Caco-2 (cell line): ENCODE measurements at regions not wholly inside any gene's neighbourhood (a gene's known extent, or its start where the extent isn't known, plus 50 kb on each side); places are given as distances from the start of the nearest gene placed in this dataset.

Experiments
- BruUV-seq: library from RNA; stranded (reverse); fragments of 400-500 nt; replicated peaks from 2 replicates; lab custom pipeline; 2021; lab: Mats Ljungman, UMichigan
- CTCF ChIA-PET: fragments of 300-600 bp; sonication (Branson Sonifier 250); formaldehyde crosslinking; loops from one replicate; lab custom pipeline; 2022; ENCODE audit warnings: antibody characterized with exemption; lab: Charles Lee
- POLR2A ChIA-PET: fragments of 300-600 bp; sonication (Branson Sonifier 250); formaldehyde crosslinking; loops from one replicate; lab custom pipeline; 2022; ENCODE audit warnings: antibody characterized with exemption; lab: Charles Lee
- DNase-seq, 2 experiments: peaks; one replicate each; pipeline versions ENCODE4 v3.0.0 to v3.0.0-alpha.2; 2020 to 2022
- H3K27me3 ChIP-seq: replicated peaks from 2 replicates; pipeline ENCODE4 v1.6.0; 2011; ENCODE audit warnings: low read length; ENCODE audit not compliant: control insufficient read depth, insufficient read depth
- H3K36me3 ChIP-seq: 2 replicates; pipeline ENCODE4 v1.5.1; 2011; ENCODE audit warnings: low read length; ENCODE audit not compliant: control insufficient read depth, insufficient read depth
- H3K4me1 ChIP-seq: fragments of 250-450 bp; sonication (Bioruptor Pico); 2 replicates; pipeline ENCODE4 v1.5.1; 2020; ENCODE audit warnings: mild to moderate bottlenecking
- H3K4me3 ChIP-seq: 2 replicates; pipeline ENCODE4 v1.5.1; 2011; ENCODE audit warnings: low read depth, mild to moderate bottlenecking, control low read depth, low read length
- H3K9me3 ChIP-seq: fragments of 250-450 bp; sonication (Bioruptor Pico); 2 replicates; pipeline ENCODE4 v1.5.1; 2020; ENCODE audit warnings: mild to moderate bottlenecking, moderate library complexity
- H3K27ac Mint-ChIP-seq: one replicate; pipeline ENCODE4 v1.8.0; 2022; ENCODE audit warnings: mixed read lengths; ENCODE audit not compliant: unreplicated experiment
- H3K27me3 Mint-ChIP-seq: one replicate; pipeline ENCODE4 v1.8.0; 2022; ENCODE audit warnings: mixed read lengths; ENCODE audit not compliant: insufficient read depth, unreplicated experiment
- H3K36me3 Mint-ChIP-seq: one replicate; pipeline ENCODE4 v1.8.0; 2022; ENCODE audit warnings: mild to moderate bottlenecking, mixed read lengths; ENCODE audit not compliant: insufficient read depth, unreplicated experiment
- H3K4me1 Mint-ChIP-seq: one replicate; pipeline ENCODE4 v1.8.0; 2022; ENCODE audit warnings: low read depth, mixed read lengths; ENCODE audit not compliant: unreplicated experiment
- H3K4me3 Mint-ChIP-seq: one replicate; pipeline ENCODE4 v1.8.0; 2022; ENCODE audit warnings: mild to moderate bottlenecking, moderate library complexity, mixed read lengths; ENCODE audit not compliant: unreplicated experiment
- H3K9me3 Mint-ChIP-seq: one replicate; pipeline ENCODE4 v1.8.0; 2022; ENCODE audit warnings: mixed read lengths; ENCODE audit not compliant: unreplicated experiment
- CTCF ChIP-seq, 2 experiments: fragments of 200-600 bp in 1 of 2; IDR thresholded peaks; 1 replicate in 1 of 2; 2 replicates in 1 of 2; pipeline versions ENCODE4 v1.5.1 to v1.8.0; 2011 to 2022; ENCODE audit warnings: antibody characterized with exemption in 1 of 2, control low read depth in 1 of 2, inconsistent platforms in 1 of 2, low read depth in 1 of 2, low read length in 1 of 2, mild to moderate bottlenecking in 1 of 2, moderate library complexity in 1 of 2; ENCODE audit not compliant: insufficient read depth in 1 of 2, severe bottlenecking in 1 of 2, unreplicated experiment in 1 of 2
- intact Hi-C: fragments of 100-400 bp; cut with micrococcal nuclease; formaldehyde crosslinking; loops from one replicate; pipeline ENCODE4 v1.10.0; 2022; ENCODE audit not compliant: unreplicated experiment

- no peaks in the 10 kb centered on the region for H3K36me3 Mint-ChIP-seq
- BruUV-seq = no TSS peak
- no peak overlapping the region for H3K27ac Mint-ChIP-seq
- POLR2A ChIA-PET = no interaction called here
- H3K27me3 Mint-ChIP-seq = no peaks in the 10 kb centered on the region
- no peaks in the 10 kb centered on the region for H3K36me3 ChIP-seq
- no peaks in the 10 kb centered on the region for H3K4me1 ChIP-seq
- H3K9me3 Mint-ChIP-seq = no peaks in the 10 kb centered on the region
- peaks cover 13% of the 10 kb centered on the region for H3K4me1 Mint-ChIP-seq
- no peaks in the 10 kb centered on the region for H3K27me3 ChIP-seq
- intact Hi-C loops = no loop called here
- TF ChIP-seq CTCF (IDR thresholded peaks at IDR 0.05; ENCODE audit: insufficient read depth in 1 of 2, low read depth in 1 of 2, low read length in 1 of 2, severe bottlenecking in 1 of 2, unreplicated experiment in 1 of 2) = no peak
- no peak overlapping the region for H3K4me3 Mint-ChIP-seq
- CTCF ChIA-PET = no interaction called here
- H3K4me3 ChIP-seq = no peak overlapping the region
- no peak for DNase-seq
- no peaks in the 10 kb centered on the region for H3K9me3 ChIP-seq
Measured at GRCh38 chr1:203934651-203935050, 73.3 kb downstream of the SNRPE start.

- no peaks in the 10 kb centered on the region for H3K4me1 ChIP-seq
- Mint-ChIP-seq H3K9me3 (no peaks in the 10 kb centered on the region), H3K4me3 (no peak overlapping the region), H3K4me1 (peaks cover 7% of the 10 kb centered on the region), H3K27me3 (no peaks in the 10 kb centered on the region), H3K27ac (no peak overlapping the region), H3K36me3 (no peaks in the 10 kb centered on the region)
- no peak for DNase-seq
- no TSS peak for BruUV-seq
- CTCF ChIA-PET = no interaction called here
- no peak for TF ChIP-seq CTCF (IDR thresholded peaks at IDR 0.05; ENCODE audit: insufficient read depth in 1 of 2, low read depth in 1 of 2, low read length in 1 of 2, severe bottlenecking in 1 of 2, unreplicated experiment in 1 of 2)
- intact Hi-C loops = no loop called here
- POLR2A ChIA-PET = no interaction called here
- no peak overlapping the region for H3K4me3 ChIP-seq
- no peaks in the 10 kb centered on the region for H3K36me3 ChIP-seq
- H3K9me3 ChIP-seq = no peaks in the 10 kb centered on the region
- H3K27me3 ChIP-seq = no peaks in the 10 kb centered on the region
Measured at GRCh38 chr1:203935321-203935720, 73.9 kb downstream of the SNRPE start.

- POLR2A ChIA-PET = no interaction called here
Measured at GRCh38 chr1:203937678-203938330, 76.4 kb downstream of the SNRPE start.

More at GRCh38 chr1:203937678-203938330, 76.4 kb downstream of the SNRPE start:
- Histone ChIP-seq H3K9me3 (no peaks in the 10 kb centered on the region), H3K4me3 (no peak overlapping the region), H3K36me3 (no peaks in the 10 kb centered on the region), H3K4me1 (no peaks in the 10 kb centered on the region), H3K27me3 (no peaks in the 10 kb centered on the region)
- BruUV-seq = no TSS peak
- no peak for DNase-seq
- H3K4me1 Mint-ChIP-seq = peaks cover 7% of the 10 kb centered on the region
- CTCF ChIA-PET = interaction anchor here (0.5 kb wide), 1 partner anchor 93 kb away, joined by 3 read pairs; no protein-coding TSS in a partner anchor
- no peaks in the 10 kb centered on the region for H3K9me3 Mint-ChIP-seq
- no peak overlapping the region for H3K27ac Mint-ChIP-seq
- no peaks in the 10 kb centered on the region for H3K27me3 Mint-ChIP-seq
- no peaks in the 10 kb centered on the region for H3K36me3 Mint-ChIP-seq
- no peak for TF ChIP-seq CTCF (IDR thresholded peaks at IDR 0.05; ENCODE audit: insufficient read depth in 1 of 2, low read depth in 1 of 2, low read length in 1 of 2, severe bottlenecking in 1 of 2, unreplicated experiment in 1 of 2)
- H3K4me3 Mint-ChIP-seq = no peak overlapping the region
- intact Hi-C loops = no loop called here
